CD4-positive, alpha-beta T cell treated with Interleukin-10 for 1 hour (primary cell): ENCODE measurements at regions not wholly inside any gene's neighbourhood (a gene's known extent, or its start where the extent isn't known, plus 50 kb on each side); places are given as distances from the start of the nearest gene placed in this dataset.

Experiments
- DNase-seq: peaks from one replicate; pipeline ENCODE4 v3.0.0-alpha.2; 2020

GRCh38 chr18:2301316-2301715, 270.0 kb downstream of the METTL4 start:
- DNase-seq: no peak

GRCh38 chr18:2302012-2302411, 269.3 kb downstream of the METTL4 start:
- no peak for DNase-seq

GRCh38 chr18:2302628-2303516, 268.4 kb downstream of the METTL4 start:
- no peak for DNase-seq

GRCh38 chr18:2303517-2304238, 267.6 kb downstream of the METTL4 start:
- no peak for DNase-seq

GRCh38 chr18:2304378-2305175, 266.7 kb downstream of the METTL4 start:
- no peak for DNase-seq

- DNase-seq: no peak
Observed at GRCh38 chr18:2306606-2307005, 264.7 kb downstream of the METTL4 start.

GRCh38 chr18:2310886-2311285, 260.4 kb downstream of the METTL4 start:
- DNase-seq: no peak

- DNase-seq: no peak
Observed at GRCh38 chr18:2312440-2312839, 258.9 kb downstream of the METTL4 start.

GRCh38 chr18:2313332-2313731, 258.0 kb downstream of the METTL4 start:
- DNase-seq: no peak

- no peak for DNase-seq
Observed at GRCh38 chr18:2316082-2316750, 255.1 kb downstream of the METTL4 start.

GRCh38 chr18:2316751-2317696, 254.3 kb downstream of the METTL4 start:
- no peak for DNase-seq

GRCh38 chr18:2324459-2324858, 246.8 kb downstream of the METTL4 start:
- no peak for DNase-seq

- no peak for DNase-seq
Observed at GRCh38 chr18:2325308-2325849, 245.9 kb downstream of the METTL4 start.

GRCh38 chr18:2325933-2326332, 245.4 kb downstream of the METTL4 start:
- no peak for DNase-seq

- DNase-seq: no peak
Observed at GRCh38 chr18:2326999-2327398, 244.3 kb downstream of the METTL4 start.

GRCh38 chr18:2330764-2331163, 240.5 kb downstream of the METTL4 start:
- DNase-seq: no peak

GRCh38 chr18:2331491-2331890, 239.8 kb downstream of the METTL4 start:
- no peak for DNase-seq

- no peak for DNase-seq
Observed at GRCh38 chr18:2336690-2337392, 234.5 kb downstream of the METTL4 start.

- DNase-seq: peak; percentile 47
Observed at GRCh38 chr18:2337552-2338141, 233.7 kb downstream of the METTL4 start.

- no peak for DNase-seq
Observed at GRCh38 chr18:2338601-2339000, 232.7 kb downstream of the METTL4 start.
